Embryonic facial prominence (tissue), 1 donor: ENCODE measurements at regions not wholly inside any gene's neighbourhood (a gene's known extent, or its start where the extent isn't known, plus 50 kb on each side); places are given as distances from the start of the nearest gene placed in this dataset.
"Not testable (repeated sequence)": the region's sequence is repeated elsewhere in the genome, so short reads cannot be mapped to it uniquely, and the experiment has no call there.

Experiments
- DNase-seq: peaks from one replicate; pipeline ENCODE4 v3.0.0-alpha.2; 2016; ENCODE audit errors: extremely low spot score

GRCh38 chr18:52174220-52174619, 165.8 kb upstream of the DCC start:
- no peak for DNase-seq

DNA sequence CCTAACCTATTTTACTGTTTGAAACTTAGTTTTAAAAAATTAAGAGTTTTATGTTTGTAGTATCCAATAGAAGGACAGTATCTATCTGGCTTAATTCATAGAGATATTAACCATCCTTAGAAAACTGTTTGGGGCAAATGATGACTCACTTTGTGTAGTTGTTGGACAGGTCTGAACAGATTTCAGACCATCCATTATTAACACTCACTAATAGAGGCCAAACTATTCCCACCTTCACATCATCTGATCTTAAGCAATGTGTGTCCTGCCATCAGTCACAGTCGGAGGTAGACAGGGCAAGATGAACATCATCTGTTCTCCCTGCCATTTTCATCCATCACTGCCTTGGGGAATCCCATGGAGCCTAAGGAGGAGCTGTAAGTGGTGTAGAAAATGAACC, 164.6 kb upstream of the DCC start:
- no peak for DNase-seq

- DNase-seq: no peak
Measured at GRCh38 chr18:52183107-52183506, 156.9 kb upstream of the DCC start.

DNA sequence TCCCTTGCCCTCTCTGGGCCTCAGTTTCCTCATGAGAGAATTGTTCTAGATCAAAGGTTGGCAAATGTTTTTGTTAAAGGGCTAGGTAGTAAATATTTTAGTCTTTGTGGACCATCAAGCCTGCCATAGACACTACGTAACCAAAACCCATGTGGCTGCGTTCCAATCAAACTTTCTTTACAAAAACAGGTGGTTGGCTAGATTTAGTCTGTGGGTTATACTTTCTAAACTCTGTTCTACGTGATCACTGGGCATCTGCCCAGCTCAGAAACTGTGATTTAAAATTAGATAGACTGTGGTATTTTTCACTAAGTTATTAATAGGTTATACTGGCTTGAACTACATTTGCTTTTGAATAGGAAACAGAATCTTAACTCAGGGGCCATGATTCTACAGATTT, 149.8 kb upstream of the DCC start:
- DNase-seq: no peak

- no peak for DNase-seq
Measured at GRCh38 chr18:52190631-52191030, 149.4 kb upstream of the DCC start.

GRCh38 chr18:52200406-52200805, 139.6 kb upstream of the DCC start:
- DNase-seq: no peak

DNA sequence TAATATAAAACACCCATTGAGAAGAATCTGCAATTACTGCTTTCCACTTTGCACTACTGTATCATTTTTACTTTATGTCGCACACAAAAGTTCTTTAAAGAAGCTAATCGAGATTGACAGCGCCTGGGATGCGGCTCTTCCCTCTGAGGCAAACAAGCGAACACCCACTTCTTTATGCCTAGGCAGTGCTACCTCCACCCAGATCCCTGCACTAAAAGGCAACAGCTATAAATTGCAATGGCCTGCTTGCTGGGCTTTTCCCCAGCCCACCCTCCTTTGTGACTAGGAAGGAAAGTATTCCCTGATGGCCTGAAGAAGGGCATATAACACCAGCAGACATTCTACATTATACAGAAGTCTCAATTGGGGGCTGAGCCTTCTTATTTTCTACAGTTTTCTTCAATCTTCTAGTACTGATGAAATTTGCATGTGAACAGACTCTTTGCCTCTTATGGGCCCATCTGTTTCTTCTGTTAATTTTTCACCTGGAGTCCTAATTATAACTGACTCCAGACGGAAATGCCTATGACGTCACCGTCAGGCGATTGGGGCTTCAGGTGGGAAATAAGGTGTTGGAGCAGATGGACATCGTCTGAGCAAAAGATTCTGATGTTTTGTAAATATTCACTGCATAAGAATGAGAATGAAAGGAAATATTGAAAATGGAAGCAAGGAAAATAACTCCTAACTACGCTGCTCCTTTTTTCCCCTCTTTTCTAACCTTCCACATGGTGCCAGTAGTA, 138.9 kb upstream of the DCC start:
- no peak for DNase-seq

DNA sequence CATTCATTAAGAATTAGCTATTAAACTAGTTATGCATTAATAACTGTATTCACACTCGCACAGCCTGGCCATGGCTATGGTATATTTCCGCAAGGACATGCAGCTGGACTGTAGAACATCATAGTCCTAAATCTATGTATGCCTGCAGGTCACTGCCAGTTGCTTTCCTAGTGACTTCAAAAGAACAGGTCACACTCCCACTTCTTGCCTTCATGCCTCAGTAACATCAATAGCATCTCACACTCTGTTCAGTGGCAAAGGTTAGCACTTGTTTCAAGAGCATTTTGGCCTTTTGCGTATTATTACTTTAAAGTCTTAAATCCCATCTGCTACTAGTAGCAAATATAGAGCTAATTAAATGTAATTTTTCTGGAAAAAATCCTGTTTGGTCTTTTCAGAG, 131.4 kb upstream of the DCC start:
- no peak for DNase-seq

DNA sequence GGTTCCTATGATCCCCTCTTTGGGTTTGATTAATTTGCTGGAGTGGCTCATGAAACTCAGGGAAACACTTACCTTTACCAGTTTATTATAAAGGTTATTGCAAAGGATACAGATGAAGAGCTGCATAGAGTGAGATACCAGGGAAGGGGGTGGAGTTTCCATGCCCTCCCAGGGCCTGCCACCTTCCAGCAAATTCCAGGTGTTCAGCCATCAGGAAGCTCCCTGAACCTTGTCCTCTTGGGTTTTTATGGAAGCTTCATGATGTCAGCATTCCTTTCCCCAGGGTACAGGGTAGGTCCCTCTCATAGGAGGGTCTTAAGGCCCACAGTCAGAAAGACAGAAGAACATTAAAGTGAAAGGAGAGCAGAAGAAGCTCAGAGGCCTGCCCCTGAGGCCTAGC, 123.9 kb upstream of the DCC start:
- no peak for DNase-seq

DNA sequence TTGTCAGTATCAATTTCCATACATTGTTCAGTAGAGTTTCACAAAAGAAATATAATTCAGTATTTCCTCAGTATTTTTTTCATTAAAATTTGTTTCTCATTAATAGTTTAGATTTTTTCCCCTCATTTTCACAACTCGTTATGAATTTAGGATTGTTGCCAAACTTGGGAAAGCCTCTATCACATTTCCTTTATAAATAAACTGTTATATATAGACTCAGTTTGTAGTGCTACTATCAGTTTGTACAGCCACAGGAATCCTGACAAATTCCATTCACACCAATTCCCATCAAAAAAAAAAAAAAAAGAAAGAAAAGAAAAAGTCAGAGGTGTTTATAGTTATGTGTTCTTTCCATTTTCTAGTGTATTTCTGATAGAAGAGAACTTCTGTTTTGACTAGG, 123.3 kb upstream of the DCC start:
- no peak for DNase-seq

DNA sequence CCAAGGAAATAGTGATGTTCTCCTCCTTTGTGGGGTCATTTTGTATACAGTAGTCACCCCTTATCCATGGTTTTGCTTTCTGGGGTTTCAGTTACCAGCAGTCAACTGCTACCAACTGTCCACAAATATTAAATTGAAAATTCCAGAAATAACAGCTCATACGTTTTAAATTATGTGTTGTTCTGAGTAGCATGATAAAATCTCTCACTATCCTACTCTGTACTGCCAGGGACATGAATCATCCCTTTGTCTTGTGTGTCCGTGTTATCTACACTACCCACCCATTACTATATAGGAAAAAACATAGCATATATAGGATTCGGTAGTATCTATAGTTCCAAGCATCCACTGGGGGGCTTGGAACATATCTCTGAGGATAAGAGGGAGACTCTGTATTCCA, 120.9 kb upstream of the DCC start:
- DNase-seq: no peak

DNA sequence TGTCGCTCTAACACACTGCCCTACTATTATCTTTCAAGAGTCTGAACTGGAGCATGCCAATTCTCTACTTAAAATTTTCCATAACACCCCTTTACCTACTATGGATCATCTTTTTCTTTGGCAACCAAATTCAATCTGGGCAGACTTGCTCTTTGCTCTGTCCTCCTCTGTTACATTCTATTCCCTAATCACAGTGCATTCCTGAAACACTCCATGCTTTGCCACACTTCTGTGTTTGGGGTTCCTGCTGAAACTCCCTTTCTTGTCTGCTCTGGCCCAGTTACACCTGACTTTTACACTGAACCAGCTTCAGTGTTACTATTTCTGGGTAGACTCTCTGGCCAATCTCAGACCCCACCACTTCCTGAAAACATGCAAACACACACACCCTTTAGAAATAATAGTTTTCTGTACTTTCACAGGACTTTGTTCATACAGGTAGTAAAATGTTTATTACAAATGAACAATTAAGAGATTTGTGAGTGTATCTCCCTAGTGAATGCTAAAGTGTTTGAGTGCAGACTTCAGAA, 119.9 kb upstream of the DCC start:
- DNase-seq: no peak

GRCh38 chr18:52222211-52222610, 117.8 kb upstream of the DCC start:
- DNase-seq: no peak

DNA sequence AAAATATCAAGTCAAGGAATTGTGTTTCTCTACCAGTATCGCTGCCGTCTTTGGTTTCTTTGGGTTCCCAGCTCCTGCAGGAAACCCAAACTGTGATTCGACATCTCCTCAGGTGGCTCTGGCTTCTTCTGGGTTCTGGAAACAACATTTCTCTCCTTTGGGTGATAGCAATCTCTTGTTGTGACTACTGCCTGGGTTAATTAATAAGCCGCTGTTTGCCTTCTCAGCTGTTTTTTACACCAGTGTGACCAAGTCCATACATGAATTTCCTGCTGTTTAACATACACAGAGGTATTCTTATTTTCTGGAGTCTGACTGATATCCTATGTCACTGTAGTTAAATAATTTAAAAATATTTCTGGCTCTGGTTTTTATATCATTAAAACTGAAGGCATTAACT, 112.5 kb upstream of the DCC start:
- DNase-seq: no peak

GRCh38 chr18:52228166-52228565, 111.8 kb upstream of the DCC start:
- DNase-seq: no peak

DNA sequence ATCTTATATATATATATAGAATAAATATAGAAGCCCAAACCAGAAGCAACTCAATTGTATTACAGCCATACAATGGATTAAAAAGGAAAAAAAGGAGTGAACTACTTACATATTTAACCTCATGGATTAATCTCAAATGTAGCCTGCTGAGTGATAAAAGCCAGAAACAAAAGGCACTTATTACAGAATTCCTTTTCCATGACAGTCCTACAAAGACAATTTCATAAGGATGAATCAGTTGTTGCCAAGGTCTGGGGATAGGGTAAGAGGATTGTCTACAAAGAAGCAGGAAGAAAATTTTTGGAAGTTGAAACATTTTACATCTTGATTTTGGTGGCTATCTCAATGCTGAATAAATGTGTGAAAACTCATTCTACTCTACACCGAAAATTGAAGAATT, 103.9 kb upstream of the DCC start:
- no peak for DNase-seq

GRCh38 chr18:52237551-52237950, 102.4 kb upstream of the DCC start:
- no peak for DNase-seq

DNA sequence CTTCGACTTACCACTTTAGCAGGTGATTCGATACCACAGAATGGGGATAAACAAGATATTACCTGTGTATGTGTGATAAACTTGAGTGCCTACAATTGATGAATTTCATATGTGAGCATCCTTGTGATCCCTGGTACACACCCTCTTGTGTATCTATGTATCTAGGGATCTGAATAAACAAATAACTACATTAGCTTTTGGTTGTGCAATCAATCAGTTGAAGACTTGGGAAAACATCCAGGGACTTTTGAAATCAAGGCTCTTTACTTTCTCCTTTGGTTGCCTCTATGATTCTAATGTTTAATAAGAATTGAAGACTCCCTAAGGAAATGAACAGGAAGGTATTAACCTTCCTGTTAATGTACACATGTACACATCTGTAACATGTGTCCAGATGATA, 97.3 kb upstream of the DCC start:
- DNase-seq: no peak

DNA sequence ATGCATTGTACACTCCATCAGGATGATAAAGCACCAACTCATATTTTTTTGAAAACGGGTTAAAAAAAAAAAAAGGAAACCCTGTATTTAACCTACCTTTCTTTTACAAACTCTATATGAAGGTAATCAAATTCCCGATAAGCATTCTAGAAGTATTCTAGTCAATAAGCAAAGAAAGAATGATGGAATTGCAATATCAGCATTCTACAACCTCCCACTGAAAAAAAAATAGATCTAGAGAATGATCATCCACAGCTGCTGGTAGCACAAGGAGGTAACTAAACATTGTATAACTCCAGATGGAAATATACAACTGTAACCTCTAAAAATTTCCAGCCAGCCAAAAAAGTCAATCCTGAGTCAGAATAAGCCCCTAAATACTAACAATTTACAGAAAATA, 95.3 kb upstream of the DCC start:
- no peak for DNase-seq

GRCh38 chr18:52254367-52254766, 85.6 kb upstream of the DCC start:
- DNase-seq: no peak

- not testable (repeated sequence) for DNase-seq
Measured at GRCh38 chr18:52257417-52257816, 82.6 kb upstream of the DCC start.

DNA sequence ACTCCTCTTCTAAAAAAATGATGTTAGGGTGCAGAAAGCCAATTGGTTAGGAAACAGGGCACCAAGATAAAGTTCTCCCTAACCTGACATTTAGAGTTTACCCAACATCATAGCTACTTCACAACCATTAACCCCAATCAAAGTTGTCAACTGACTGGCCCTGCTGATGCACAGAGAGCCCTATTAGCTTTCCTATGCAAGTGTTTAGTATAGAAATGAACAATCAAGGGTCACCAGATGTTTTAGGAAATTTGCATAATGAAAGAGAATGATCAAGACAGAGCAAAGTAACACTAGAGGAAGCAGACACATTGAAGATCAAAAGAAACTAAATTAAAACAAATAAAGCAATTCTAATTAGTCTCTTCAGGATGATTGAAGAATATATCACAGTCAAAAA, 64.2 kb upstream of the DCC start:
- no peak for DNase-seq

GRCh38 chr18:52277785-52278184, 62.2 kb upstream of the DCC start:
- DNase-seq: no peak

DNA sequence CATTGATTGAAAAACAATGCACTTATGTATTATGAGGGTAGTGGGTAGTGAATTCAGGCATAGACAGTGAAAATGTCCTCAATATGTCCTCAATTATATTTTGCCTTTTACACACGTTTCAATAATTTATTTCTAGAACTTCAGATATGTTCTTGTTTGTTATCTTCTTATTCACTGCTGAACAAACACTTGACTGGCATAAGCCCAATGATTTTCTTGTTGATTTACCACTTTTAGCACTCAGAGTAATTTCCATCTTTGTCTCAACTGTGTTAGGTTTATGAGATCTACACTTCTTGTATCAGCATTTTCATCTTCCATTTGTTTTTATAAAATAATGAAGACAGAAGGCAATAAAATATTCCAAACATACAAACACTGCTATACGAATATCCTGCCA, 61.8 kb upstream of the DCC start:
- DNase-seq: no peak
